Activated CD8-positive, alpha-beta memory T cell treated with anti-CD3 and anti-CD28 coated beads, Interleukin-2, amount 10 ng/mL, durations not matched to agents 7 days and 5 days (primary cell): ENCODE measurements at regions not wholly inside any gene's neighbourhood (a gene's known extent, or its start where the extent isn't known, plus 50 kb on each side); places are given as distances from the start of the nearest gene placed in this dataset.
A peak's percentile ranks its signal among the peaks of the same experiment; 100 is the strongest.

Experiments used
- ATAC-seq: fragments of 150-1000 bp; cut with Tn5 transposase; one replicate; pipeline ENCODE4 v1.10.0; 2021; ENCODE audit warnings: moderate library complexity
- CTCF ChIA-PET: fragments of 350-600 bp; sonication (Branson Sonifier 250); formaldehyde crosslinking; loops from one replicate; lab custom pipeline; 2021; ENCODE audit warnings: antibody characterized with exemption; lab: Charles Lee
- DNase-seq: peaks from one replicate; pipeline ENCODE4 v3.0.0-alpha.2; 2020
- H3K27ac Mint-ChIP-seq: one replicate; pipeline ENCODE4 v1.8.0; 2021; ENCODE audit warnings: mild to moderate bottlenecking, mixed read lengths
- H3K27me3 Mint-ChIP-seq: one replicate; pipeline ENCODE4 v1.8.0; 2021; ENCODE audit warnings: mixed read lengths
- H3K36me3 Mint-ChIP-seq: one replicate; pipeline ENCODE4 v1.8.0; 2021; ENCODE audit warnings: mild to moderate bottlenecking, mixed read lengths
- H3K4me1 Mint-ChIP-seq: one replicate; pipeline ENCODE4 v1.8.0; 2021; ENCODE audit warnings: mixed read lengths
- H3K4me3 Mint-ChIP-seq: one replicate; pipeline ENCODE4 v1.8.0; 2021; ENCODE audit warnings: mild to moderate bottlenecking, moderate library complexity, mixed read lengths
- H3K9me3 Mint-ChIP-seq: one replicate; pipeline ENCODE4 v1.8.0; 2022; ENCODE audit warnings: low read depth, mixed read lengths

GRCh38 chrX:16222151-16222550 is 54.9 kb downstream of the MAGEB17 start:
- no peak for ATAC-seq
- Mint-ChIP-seq H3K4me3 (no peak overlapping the region), H3K27ac (no peak overlapping the region), H3K4me1 (no peaks in the 10 kb centered on the region), H3K9me3 (peaks cover 3% of the 10 kb centered on the region), H3K36me3 (no peaks in the 10 kb centered on the region), H3K27me3 (no peaks in the 10 kb centered on the region)
- no peak for DNase-seq
- CTCF ChIA-PET: no interaction called here

- H3K27ac Mint-ChIP-seq: no peak overlapping the region
- ATAC-seq: no peak
These were observed 56.1 kb downstream of the MAGEB17 start for GRCh38 chrX:16223385-16223784.

GRCh38 chrX:16239211-16239610 is 71.9 kb downstream of the MAGEB17 start:
- Mint-ChIP-seq H3K36me3 (no peaks in the 10 kb centered on the region), H3K27me3 (peaks cover 10% of the 10 kb centered on the region), H3K27ac (no peak overlapping the region), H3K4me1 (peaks cover 4% of the 10 kb centered on the region), H3K9me3 (no peaks in the 10 kb centered on the region), H3K4me3 (no peak overlapping the region)
- DNase-seq (peak; percentile 37), ATAC-seq (no peak)
- CTCF ChIA-PET: no interaction called here

More at GRCh38 chrX:16223385-16223784, 56.1 kb downstream of the MAGEB17 start:
- no peak for DNase-seq
- CTCF ChIA-PET: no interaction called here
- Mint-ChIP-seq H3K36me3 (no peaks in the 10 kb centered on the region), H3K4me1 (no peaks in the 10 kb centered on the region), H3K4me3 (no peak overlapping the region), H3K27me3 (no peaks in the 10 kb centered on the region), H3K9me3 (peaks cover 3% of the 10 kb centered on the region)

- CTCF ChIA-PET: no interaction called here
These were observed 73.1 kb downstream of the MAGEB17 start for GRCh38 chrX:16240231-16240905.

GRCh38 chrX:16240968-16241367 is 73.7 kb downstream of the MAGEB17 start:
- Mint-ChIP-seq H3K4me3 (no peak overlapping the region), H3K9me3 (no peaks in the 10 kb centered on the region), H3K27ac (no peak overlapping the region), H3K27me3 (peaks cover 10% of the 10 kb centered on the region), H3K36me3 (no peaks in the 10 kb centered on the region), H3K4me1 (peaks cover 4% of the 10 kb centered on the region)
- DNase-seq: no peak
- CTCF ChIA-PET: no interaction called here
- no peak for ATAC-seq

More at GRCh38 chrX:16240231-16240905, 73.1 kb downstream of the MAGEB17 start:
- Mint-ChIP-seq H3K27me3 (peaks cover 10% of the 10 kb centered on the region), H3K9me3 (no peaks in the 10 kb centered on the region), H3K4me1 (peaks cover 4% of the 10 kb centered on the region), H3K36me3 (no peaks in the 10 kb centered on the region), H3K27ac (no peak overlapping the region), H3K4me3 (no peak overlapping the region)
- ATAC-seq: no peak
- no peak for DNase-seq

GRCh38 chrX:16250296-16250695 is 83.0 kb downstream of the MAGEB17 start:
- no peaks in the 10 kb centered on the region for H3K27me3 Mint-ChIP-seq
- DNase-seq: no peak
- ATAC-seq: no peak
- no peak overlapping the region for H3K27ac Mint-ChIP-seq
- no peaks in the 10 kb centered on the region for H3K9me3 Mint-ChIP-seq
- H3K36me3 Mint-ChIP-seq: no peaks in the 10 kb centered on the region
- H3K4me3 Mint-ChIP-seq: no peak overlapping the region
- no peaks in the 10 kb centered on the region for H3K4me1 Mint-ChIP-seq
- CTCF ChIA-PET: no interaction called here

- Mint-ChIP-seq H3K4me1 (no peaks in the 10 kb centered on the region), H3K4me3 (no peak overlapping the region), H3K27me3 (no peaks in the 10 kb centered on the region), H3K27ac (no peak overlapping the region), H3K9me3 (no peaks in the 10 kb centered on the region), H3K36me3 (no peaks in the 10 kb centered on the region)
- DNase-seq: no peak
- CTCF ChIA-PET: no interaction called here
- ATAC-seq: no peak
These were observed 84.5 kb downstream of the MAGEB17 start for GRCh38 chrX:16251782-16252181.

GRCh38 chrX:16258882-16259281 is 91.6 kb downstream of the MAGEB17 start:
- Mint-ChIP-seq H3K27ac (no peak overlapping the region), H3K9me3 (no peaks in the 10 kb centered on the region), H3K4me1 (no peaks in the 10 kb centered on the region), H3K36me3 (no peaks in the 10 kb centered on the region), H3K27me3 (peaks cover 2% of the 10 kb centered on the region), H3K4me3 (no peak overlapping the region)
- no peak for ATAC-seq
- CTCF ChIA-PET: no interaction called here
- DNase-seq: no peak

- Mint-ChIP-seq H3K4me3 (no peak overlapping the region), H3K4me1 (no peaks in the 10 kb centered on the region), H3K27me3 (peaks cover 2% of the 10 kb centered on the region), H3K9me3 (no peaks in the 10 kb centered on the region), H3K36me3 (no peaks in the 10 kb centered on the region), H3K27ac (no peak overlapping the region)
- DNase-seq: no peak
- ATAC-seq: no peak
- CTCF ChIA-PET: no interaction called here
These were observed 100.2 kb downstream of the MAGEB17 start for GRCh38 chrX:16267431-16267830.

GRCh38 chrX:16268206-16268605 is 100.9 kb downstream of the MAGEB17 start:
- DNase-seq (no peak), ATAC-seq (no peak)
- CTCF ChIA-PET: no interaction called here
- H3K4me1 Mint-ChIP-seq: no peaks in the 10 kb centered on the region
- no peaks in the 10 kb centered on the region for H3K27me3 Mint-ChIP-seq
- H3K9me3 Mint-ChIP-seq: no peaks in the 10 kb centered on the region
- H3K36me3 Mint-ChIP-seq: no peaks in the 10 kb centered on the region
- no peak overlapping the region for H3K4me3 Mint-ChIP-seq
- no peak overlapping the region for H3K27ac Mint-ChIP-seq

GRCh38 chrX:16278927-16279326 is 111.6 kb downstream of the MAGEB17 start:
- no peak for DNase-seq

GRCh38 chrX:16282209-16282608 is 114.9 kb downstream of the MAGEB17 start:
- Mint-ChIP-seq H3K4me3 (no peak overlapping the region), H3K36me3 (no peaks in the 10 kb centered on the region), H3K27ac (no peak overlapping the region), H3K4me1 (no peaks in the 10 kb centered on the region), H3K27me3 (no peaks in the 10 kb centered on the region), H3K9me3 (no peaks in the 10 kb centered on the region)
- no peak for ATAC-seq
- CTCF ChIA-PET: no interaction called here
- no peak for DNase-seq

More at GRCh38 chrX:16278927-16279326, 111.6 kb downstream of the MAGEB17 start:
- no peak overlapping the region for H3K4me3 Mint-ChIP-seq
- no peak overlapping the region for H3K27ac Mint-ChIP-seq
- no peak for ATAC-seq
- H3K36me3 Mint-ChIP-seq: no peaks in the 10 kb centered on the region
- no peaks in the 10 kb centered on the region for H3K9me3 Mint-ChIP-seq
- no peaks in the 10 kb centered on the region for H3K4me1 Mint-ChIP-seq
- CTCF ChIA-PET: no interaction called here
- H3K27me3 Mint-ChIP-seq: no peaks in the 10 kb centered on the region

- Mint-ChIP-seq H3K27ac (no peak overlapping the region), H3K9me3 (no peaks in the 10 kb centered on the region), H3K27me3 (no peaks in the 10 kb centered on the region), H3K4me3 (no peak overlapping the region), H3K36me3 (no peaks in the 10 kb centered on the region), H3K4me1 (no peaks in the 10 kb centered on the region)
- ATAC-seq: no peak
- DNase-seq: no peak
- CTCF ChIA-PET: no interaction called here
These were observed 117.6 kb downstream of the MAGEB17 start for GRCh38 chrX:16284842-16285241.

- DNase-seq: no peak
- no peak overlapping the region for H3K27ac Mint-ChIP-seq
- ATAC-seq: no peak
- no peaks in the 10 kb centered on the region for H3K9me3 Mint-ChIP-seq
- H3K36me3 Mint-ChIP-seq: no peaks in the 10 kb centered on the region
- no peak overlapping the region for H3K4me3 Mint-ChIP-seq
- CTCF ChIA-PET: no interaction called here
- no peaks in the 10 kb centered on the region for H3K4me1 Mint-ChIP-seq
- no peaks in the 10 kb centered on the region for H3K27me3 Mint-ChIP-seq
These were observed 123.7 kb downstream of the MAGEB17 start for GRCh38 chrX:16290997-16291396.
